ENCODE measurements at regions not wholly inside any gene's neighbourhood (a gene's known extent, or its start where the extent isn't known, plus 50 kb on each side); places are given as distances from the start of the nearest gene placed in this dataset.

- no peak overlapping the region for H3K4me2 ChIP-seq (ENCODE audit: low read length)
- no peak for TF ChIP-seq CTCF (conservative IDR thresholded peaks at IDR 0.05; ENCODE audit: low read length)
- TF ChIP-seq EZH2phosphoT487 (IDR thresholded peaks at IDR 0.05; ENCODE audit: borderline replicate concordance, low read depth, low read length), result no peak
- ChIA-PET POLR2A (interaction anchor here (0.5 to 3.0 kb wide), 8 partner anchors 9 to 714 kb away, joined by 3 to 11 read pairs (median 4); no protein-coding TSS in a partner anchor), CTCF (ENCODE audit: unreplicated experiment) (no interaction called here)
- BruUV-seq (replicated peaks), result no TSS peak
- DNase-seq (ENCODE audit: low spot score), result no peak
- intact Hi-C loops (cut with micrococcal nuclease; ENCODE audit: unreplicated experiment), result no loop called here
- H2AFZ ChIP-seq (ENCODE audit: low read length), result 0 out of 2 replicates have a peak overlapping the region, but pooled peaks have one; percentile 10
- H4K20me1 ChIP-seq (ENCODE audit: insufficient read depth, low read length), result no peaks in the 10 kb centered on the region
- H3K4me1 ChIP-seq (ENCODE audit: insufficient read depth, low read length, poor library complexity, severe bottlenecking), result no peaks in the 10 kb centered on the region
- H3K4me3 ChIP-seq (ENCODE audit: low read depth, low read length, poor library complexity, severe bottlenecking), result no peak overlapping the region
- H3K9me2 ChIP-seq (ENCODE audit: insufficient read depth, low read length), result no peaks in the 10 kb centered on the region
- H3K79me2 ChIP-seq (ENCODE audit: insufficient read depth, low read depth, low read length), result no peaks in the 10 kb centered on the region
- H3K9me3 ChIP-seq (ENCODE audit: low read length), result no peaks in the 10 kb centered on the region
- no peaks in the 10 kb centered on the region for H3K36me3 ChIP-seq (ENCODE audit: insufficient read depth, low read length)
- H3K27ac ChIP-seq (ENCODE audit: low read depth, low read length, poor library complexity, severe bottlenecking), result no peak overlapping the region
These were observed 528.7 kb upstream of the ZNF608 start for GRCh38 chr5:125274938-125275724.

DNA sequence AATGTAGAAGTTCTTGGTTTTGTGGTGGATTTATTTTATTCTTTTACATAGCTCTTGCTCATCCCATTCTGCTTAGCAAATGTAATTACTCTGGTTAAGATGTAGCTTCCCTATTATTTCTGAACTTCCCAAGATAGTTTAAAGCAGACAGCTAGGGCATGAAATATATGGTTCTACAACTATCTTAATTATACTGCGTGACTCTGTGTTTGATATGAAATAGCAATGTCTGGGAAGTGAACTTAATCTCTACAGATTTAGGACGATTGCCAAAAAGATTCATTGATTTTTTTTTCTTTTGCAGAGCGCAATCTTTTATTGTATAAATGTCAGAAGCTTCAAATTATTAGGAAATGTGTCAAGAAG lies 529.3 kb upstream of the ZNF608 start:
- BruUV-seq (replicated peaks), result no TSS peak
- CTCF ChIA-PET (ENCODE audit: unreplicated experiment), result no interaction called here
- Histone ChIP-seq H2AFZ (ENCODE audit: low read length) (no peak overlapping the region), H3K4me2 (ENCODE audit: low read length) (no peak overlapping the region), H3K4me1 (ENCODE audit: insufficient read depth, low read length, poor library complexity, severe bottlenecking) (no peaks in the 10 kb centered on the region), H3K9me3 (ENCODE audit: low read length) (no peaks in the 10 kb centered on the region), H3K79me2 (ENCODE audit: insufficient read depth, low read depth, low read length) (no peaks in the 10 kb centered on the region), H3K27ac (ENCODE audit: low read depth, low read length, poor library complexity, severe bottlenecking) (no peak overlapping the region), H4K20me1 (ENCODE audit: insufficient read depth, low read length) (no peaks in the 10 kb centered on the region), H3K36me3 (ENCODE audit: insufficient read depth, low read length) (no peaks in the 10 kb centered on the region), H3K9me2 (ENCODE audit: insufficient read depth, low read length) (no peaks in the 10 kb centered on the region), H3K4me3 (ENCODE audit: low read depth, low read length, poor library complexity, severe bottlenecking) (no peak overlapping the region)
- intact Hi-C loops (cut with micrococcal nuclease; ENCODE audit: unreplicated experiment), result no loop called here
- no peak for DNase-seq (ENCODE audit: low spot score)
- POLR2A ChIA-PET, result interaction anchor here (0.5 to 3.0 kb wide), 10 partner anchors 9 to 714 kb away, joined by 3 to 11 read pairs (median 4); no protein-coding TSS in a partner anchor
- TF ChIP-seq CTCF (conservative IDR thresholded peaks at IDR 0.05; ENCODE audit: low read length) (no peak), EZH2phosphoT487 (IDR thresholded peaks at IDR 0.05; ENCODE audit: borderline replicate concordance, low read depth, low read length) (no peak)

- H3K4me1 ChIP-seq (ENCODE audit: insufficient read depth, low read length, poor library complexity, severe bottlenecking), result no peaks in the 10 kb centered on the region
- ChIA-PET POLR2A (interaction anchor here (0.6 to 3.0 kb wide), 9 partner anchors 9 to 376 kb away, joined by 3 to 11 read pairs (median 3); no protein-coding TSS in a partner anchor), CTCF (ENCODE audit: unreplicated experiment) (no interaction called here)
- DNase-seq (ENCODE audit: low spot score), result no peak
- no peak overlapping the region for H3K4me3 ChIP-seq (ENCODE audit: low read depth, low read length, poor library complexity, severe bottlenecking)
- H2AFZ ChIP-seq (ENCODE audit: low read length), result no peak overlapping the region
- TF ChIP-seq EZH2phosphoT487 (IDR thresholded peaks at IDR 0.05; ENCODE audit: borderline replicate concordance, low read depth, low read length) (no peak), CTCF (conservative IDR thresholded peaks at IDR 0.05; ENCODE audit: low read length) (no peak)
- intact Hi-C loops (cut with micrococcal nuclease; ENCODE audit: unreplicated experiment), result no loop called here
- H3K9me3 ChIP-seq (ENCODE audit: low read length), result no peaks in the 10 kb centered on the region
- H3K79me2 ChIP-seq (ENCODE audit: insufficient read depth, low read depth, low read length), result no peaks in the 10 kb centered on the region
- no peaks in the 10 kb centered on the region for H3K36me3 ChIP-seq (ENCODE audit: insufficient read depth, low read length)
- no peak overlapping the region for H3K4me2 ChIP-seq (ENCODE audit: low read length)
- no peaks in the 10 kb centered on the region for H4K20me1 ChIP-seq (ENCODE audit: insufficient read depth, low read length)
- BruUV-seq (replicated peaks), result no TSS peak
- H3K27ac ChIP-seq (ENCODE audit: low read depth, low read length, poor library complexity, severe bottlenecking), result no peak overlapping the region
- H3K9me2 ChIP-seq (ENCODE audit: insufficient read depth, low read length), result no peaks in the 10 kb centered on the region
These were observed 529.7 kb upstream of the ZNF608 start for GRCh38 chr5:125276096-125276495.
